ENCODE measurements at regions not wholly inside any gene's neighbourhood (a gene's known extent, or its start where the extent isn't known, plus 50 kb on each side); places are given as distances from the start of the nearest gene placed in this dataset.

- no peak for ATAC-seq
Observed at GRCh38 chr4:181753207-181753606, 490.0 kb upstream of the TENM3 start.

GRCh38 chr4:181755846-181756245 is 487.4 kb upstream of the TENM3 start:
- 61 to 73% methylated on average over 5 of the region's 5 CpGs for WGBS, 2 donors
- DNase-seq (no peak), ATAC-seq (no peak)
- intact Hi-C loops (cut with DNase I) = no loop called here
- no peaks in the 10 kb centered on the region for H3K9me3 ChIP-seq
- no peaks in the 10 kb centered on the region for H3K27me3 ChIP-seq
- H3K27ac ChIP-seq = no peak overlapping the region
- H3K4me1 ChIP-seq = no peaks in the 10 kb centered on the region
- TF ChIP-seq POLR2A (IDR thresholded peaks at IDR 0.05) (no peak), CTCF (IDR thresholded peaks at IDR 0.05) (no peak)
- H3K36me3 ChIP-seq (replicated peaks in 1 of 2; ENCODE audit: insufficient read depth in 1 of 2, low read depth in 2 of 2) = no peaks in the 10 kb centered on the region
- H3K4me3 ChIP-seq = no peak overlapping the region

More at GRCh38 chr4:181753207-181753606, 490.0 kb upstream of the TENM3 start:
- H3K4me1 ChIP-seq = no peaks in the 10 kb centered on the region
- no peak for DNase-seq
- H3K4me3 ChIP-seq = no peak overlapping the region
- no peaks in the 10 kb centered on the region for H3K9me3 ChIP-seq
- H3K36me3 ChIP-seq (replicated peaks in 1 of 2; ENCODE audit: insufficient read depth in 1 of 2, low read depth in 2 of 2) = no peaks in the 10 kb centered on the region
- intact Hi-C loops (cut with DNase I) = no loop called here
- H3K27ac ChIP-seq = no peak overlapping the region
- TF ChIP-seq CTCF (IDR thresholded peaks at IDR 0.05) (no peak), POLR2A (IDR thresholded peaks at IDR 0.05) (no peak)
- H3K27me3 ChIP-seq = no peaks in the 10 kb centered on the region
- 63 to 73% methylated on average over 4 of the region's 4 CpGs for WGBS, 2 donors

GRCh38 chr4:181756451-181757095 is 486.6 kb upstream of the TENM3 start:
- Histone ChIP-seq H3K4me3 (no peak overlapping the region), H3K36me3 (replicated peaks in 1 of 2; ENCODE audit: insufficient read depth in 1 of 2, low read depth in 2 of 2) (no peaks in the 10 kb centered on the region), H3K27ac (no peak overlapping the region), H3K4me1 (no peaks in the 10 kb centered on the region), H3K27me3 (no peaks in the 10 kb centered on the region), H3K9me3 (no peaks in the 10 kb centered on the region)
- TF ChIP-seq CTCF (IDR thresholded peaks at IDR 0.05) (no peak), POLR2A (IDR thresholded peaks at IDR 0.05) (no peak)
- ATAC-seq = no peak
- 41% methylated on average over 5 of the region's 5 CpGs for WGBS, 2 donors
- intact Hi-C loops (cut with DNase I) = no loop called here
- DNase-seq = no peak

- no peaks in the 10 kb centered on the region for H3K27me3 ChIP-seq
- no peaks in the 10 kb centered on the region for H3K36me3 ChIP-seq (replicated peaks in 1 of 2; ENCODE audit: insufficient read depth in 1 of 2, low read depth in 2 of 2)
- no peaks in the 10 kb centered on the region for H3K4me1 ChIP-seq
- intact Hi-C loops (cut with DNase I) = no loop called here
- DNase-seq = no peak
- TF ChIP-seq CTCF (IDR thresholded peaks at IDR 0.05) (no peak), POLR2A (IDR thresholded peaks at IDR 0.05) (no peak)
- H3K9me3 ChIP-seq = no peaks in the 10 kb centered on the region
- no peak for ATAC-seq
- 32 to 41% methylated on average over 3 of the region's 3 CpGs for WGBS, 2 donors
- H3K4me3 ChIP-seq = no peak overlapping the region
- no peak overlapping the region for H3K27ac ChIP-seq
Observed at GRCh38 chr4:181757098-181757497, 486.1 kb upstream of the TENM3 start.
